Stimulated activated effector memory CD8-positive, alpha-beta T cell treated with anti-CD3 and anti-CD28 coated beads, Interleukin-12 subunit alpha, Interleukin-12 subunit beta, amount 100 ng/mL, for 72 hours (primary cell): ENCODE measurements at regions not wholly inside any gene's neighbourhood (a gene's known extent, or its start where the extent isn't known, plus 50 kb on each side); places are given as distances from the start of the nearest gene placed in this dataset.

ENCODE experiments used
- ATAC-seq: fragments of 150-1000 bp; cut with Tn5 transposase; 2 replicates; pipeline ENCODE4 v1.10.0; 2021
- DNase-seq, 2 donors: peaks; one replicate each; pipeline ENCODE4 v3.0.0; 2021 to 2022; ENCODE audit warnings: low spot score in 2 of 2
- H3K27ac Mint-ChIP-seq: one replicate; pipeline ENCODE4 v1.8.0; 2022; ENCODE audit warnings: mild to moderate bottlenecking, mixed read lengths
- H3K36me3 Mint-ChIP-seq: one replicate; pipeline ENCODE4 v1.8.0; 2022; ENCODE audit warnings: mild to moderate bottlenecking, mixed read lengths
- H3K4me1 Mint-ChIP-seq: one replicate; pipeline ENCODE4 v1.8.0; 2022; ENCODE audit warnings: mixed read lengths
- H3K4me3 Mint-ChIP-seq: one replicate; pipeline ENCODE4 v1.8.0; 2022; ENCODE audit warnings: mild to moderate bottlenecking, mixed read lengths
- H3K9me3 Mint-ChIP-seq: one replicate; pipeline ENCODE4 v1.8.0; 2022; ENCODE audit warnings: mixed read lengths

GRCh38 chr18:59967878-59968277, 68.1 kb downstream of the PMAIP1 start:
- ATAC-seq (no peak), DNase-seq (no peak)
- peaks cover 7% of the 10 kb centered on the region for H3K4me1 Mint-ChIP-seq
- H3K9me3 Mint-ChIP-seq, result no peaks in the 10 kb centered on the region
- H3K27ac Mint-ChIP-seq, result no peak overlapping the region
- no peak overlapping the region for H3K4me3 Mint-ChIP-seq
- H3K36me3 Mint-ChIP-seq, result no peaks in the 10 kb centered on the region

- DNase-seq (no peak), ATAC-seq (no peak)
- Mint-ChIP-seq H3K4me3 (no peak overlapping the region), H3K27ac (no peak overlapping the region), H3K4me1 (peaks cover 7% of the 10 kb centered on the region), H3K9me3 (no peaks in the 10 kb centered on the region), H3K36me3 (no peaks in the 10 kb centered on the region)
These were observed 67.1 kb downstream of the PMAIP1 start for GRCh38 chr18:59966913-59967312.

GRCh38 chr18:59963229-59963628, 63.4 kb downstream of the PMAIP1 start:
- Mint-ChIP-seq H3K4me3 (no peak overlapping the region), H3K36me3 (no peaks in the 10 kb centered on the region), H3K27ac (no peak overlapping the region), H3K9me3 (no peaks in the 10 kb centered on the region), H3K4me1 (peaks cover 21% of the 10 kb centered on the region)
- no peak for ATAC-seq
- no peak for DNase-seq

- no peak overlapping the region for H3K27ac Mint-ChIP-seq
- DNase-seq (no peak), ATAC-seq (no peak)
- H3K9me3 Mint-ChIP-seq, result no peaks in the 10 kb centered on the region
- H3K4me3 Mint-ChIP-seq, result no peak overlapping the region
- peaks cover 21% of the 10 kb centered on the region for H3K4me1 Mint-ChIP-seq
- no peaks in the 10 kb centered on the region for H3K36me3 Mint-ChIP-seq
These were observed 61.3 kb downstream of the PMAIP1 start for GRCh38 chr18:59961070-59961469.

GRCh38 chr18:59960272-59960671, 60.5 kb downstream of the PMAIP1 start:
- H3K9me3 Mint-ChIP-seq, result no peaks in the 10 kb centered on the region
- H3K4me1 Mint-ChIP-seq, result peaks cover 21% of the 10 kb centered on the region
- H3K27ac Mint-ChIP-seq, result no peak overlapping the region
- H3K4me3 Mint-ChIP-seq, result no peak overlapping the region
- H3K36me3 Mint-ChIP-seq, result no peaks in the 10 kb centered on the region
- ATAC-seq (peak; percentile 46), DNase-seq (no peak)

- Mint-ChIP-seq H3K9me3 (no peaks in the 10 kb centered on the region), H3K4me1 (peaks cover 21% of the 10 kb centered on the region), H3K36me3 (no peaks in the 10 kb centered on the region), H3K27ac (no peak overlapping the region), H3K4me3 (no peak overlapping the region)
- ATAC-seq (peak; percentile 31), DNase-seq (no peak)
These were observed 59.8 kb downstream of the PMAIP1 start for GRCh38 chr18:59959606-59960005.

GRCh38 chr18:59959073-59959472, 59.3 kb downstream of the PMAIP1 start:
- H3K9me3 Mint-ChIP-seq, result no peaks in the 10 kb centered on the region
- DNase-seq (no peak), ATAC-seq (peak; percentile 86)
- H3K36me3 Mint-ChIP-seq, result no peaks in the 10 kb centered on the region
- H3K27ac Mint-ChIP-seq, result no peak overlapping the region
- peaks cover 21% of the 10 kb centered on the region for H3K4me1 Mint-ChIP-seq
- no peak overlapping the region for H3K4me3 Mint-ChIP-seq

- no peak overlapping the region for H3K4me3 Mint-ChIP-seq
- DNase-seq, result no peak
- peaks cover 6% of the 10 kb centered on the region for H3K36me3 Mint-ChIP-seq
- no peak overlapping the region for H3K27ac Mint-ChIP-seq
- peaks cover 31% of the 10 kb centered on the region for H3K4me1 Mint-ChIP-seq
- ATAC-seq, result no peak
- no peaks in the 10 kb centered on the region for H3K9me3 Mint-ChIP-seq
These were observed 58.2 kb downstream of the PMAIP1 start for GRCh38 chr18:59957957-59958356.

GRCh38 chr18:59954755-59955156, 55.0 kb downstream of the PMAIP1 start:
- DNase-seq (no peak), ATAC-seq (no peak)
- H3K9me3 Mint-ChIP-seq, result no peaks in the 10 kb centered on the region
- H3K4me1 Mint-ChIP-seq, result peaks cover 41% of the 10 kb centered on the region
- peaks cover 6% of the 10 kb centered on the region for H3K36me3 Mint-ChIP-seq
- no peak overlapping the region for H3K27ac Mint-ChIP-seq
- no peak overlapping the region for H3K4me3 Mint-ChIP-seq

GRCh38 chr18:59954241-59954640, 54.4 kb downstream of the PMAIP1 start:
- DNase-seq, result no peak
- H3K4me3 Mint-ChIP-seq, result no peak overlapping the region
- peaks cover 41% of the 10 kb centered on the region for H3K4me1 Mint-ChIP-seq
- peaks cover 6% of the 10 kb centered on the region for H3K36me3 Mint-ChIP-seq
- ATAC-seq, result no peak
- no peaks in the 10 kb centered on the region for H3K9me3 Mint-ChIP-seq
- no peak overlapping the region for H3K27ac Mint-ChIP-seq
